GM23248 (cell line): ENCODE measurements at regions not wholly inside any gene's neighbourhood (a gene's known extent, or its start where the extent isn't known, plus 50 kb on each side); places are given as distances from the start of the nearest gene placed in this dataset.

ENCODE experiments used
- EZH2 ChIP-seq: fragments of 200-600 bp; sonication (generic); IDR thresholded peaks from 2 replicates; pipeline ENCODE4 v1.6.1; 2018; ENCODE audit warnings: antibody characterized with exemption, mild to moderate bottlenecking; ENCODE audit not compliant: insufficient read depth, poor library complexity, severe bottlenecking
- EZH2phosphoT487 ChIP-seq: fragments of 200-600 bp; sonication (generic); IDR thresholded peaks from 2 replicates; pipeline ENCODE4 v1.6.1; 2018; ENCODE audit warnings: antibody characterized with exemption, moderate library complexity, mild to moderate bottlenecking, low read depth; ENCODE audit not compliant: insufficient read depth

DNA sequence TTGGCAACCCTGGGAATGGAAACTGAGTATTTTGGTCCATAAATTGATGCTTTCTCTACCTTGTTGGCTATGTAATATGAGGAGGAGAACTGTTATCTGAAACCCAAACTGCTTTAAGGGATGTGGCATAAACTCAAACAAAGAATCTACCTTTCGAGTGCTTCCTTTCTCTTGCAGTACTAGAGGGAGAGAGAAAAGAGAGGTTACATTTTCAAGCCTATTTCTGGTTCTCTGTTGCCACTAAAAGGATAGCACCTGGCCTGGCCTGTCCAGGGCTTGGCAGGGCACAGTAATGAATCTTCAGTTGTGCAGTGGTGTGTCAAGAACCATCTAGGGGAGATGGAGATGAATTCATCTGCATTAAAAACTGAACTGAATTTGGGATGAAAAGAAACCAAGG, 308.6 kb downstream of the PTTG2 start:
- TF ChIP-seq EZH2: no peak
- no peak for TF ChIP-seq EZH2phosphoT487
